ENCODE measurements at regions not wholly inside any gene's neighbourhood (a gene's known extent, or its start where the extent isn't known, plus 50 kb on each side); places are given as distances from the start of the nearest gene placed in this dataset.
"Not testable (repeated sequence)": the region's sequence is repeated elsewhere in the genome, so short reads cannot be mapped to it uniquely, and the experiment has no call there.

GRCh38 chr7:404812-405488 lies 114.7 kb downstream of the PDGFA start:
- Histone ChIP-seq H3K36me3 (ENCODE audit: insufficient read depth, low read length) (no peaks in the 10 kb centered on the region), H3K27ac (ENCODE audit: low read depth, low read length) (no peak overlapping the region), H2AFZ (ENCODE audit: low read length, unreplicated experiment) (no peak overlapping the region), H3K4me1 (ENCODE audit: control insufficient read depth, insufficient read depth, low read length, unreplicated experiment) (no peaks in the 10 kb centered on the region), H3K27me3 (ENCODE audit: insufficient read depth, low read length) (peaks cover 45% of the 10 kb centered on the region), H3K79me2 (ENCODE audit: control insufficient read depth, insufficient read depth, low read length, unreplicated experiment) (no peaks in the 10 kb centered on the region), H3K4me3 (ENCODE audit: low read depth, low read length) (no peak overlapping the region)

- Histone ChIP-seq H3K79me2 (ENCODE audit: control insufficient read depth, insufficient read depth, low read length, unreplicated experiment) (no peaks in the 10 kb centered on the region), H3K27me3 (ENCODE audit: insufficient read depth, low read length) (peaks cover 47% of the 10 kb centered on the region), H2AFZ (ENCODE audit: low read length, unreplicated experiment) (no peak overlapping the region), H3K4me3 (ENCODE audit: low read depth, low read length) (no peak overlapping the region), H3K4me1 (ENCODE audit: control insufficient read depth, insufficient read depth, low read length, unreplicated experiment) (no peaks in the 10 kb centered on the region), H3K36me3 (ENCODE audit: insufficient read depth, low read length) (no peaks in the 10 kb centered on the region), H3K27ac (ENCODE audit: low read depth, low read length) (no peak overlapping the region)
Observed at GRCh38 chr7:405489-406211, 114.0 kb downstream of the PDGFA start.

GRCh38 chr7:407721-408539 lies 111.7 kb downstream of the PDGFA start:
- Histone ChIP-seq H3K27me3 (ENCODE audit: insufficient read depth, low read length) (peaks cover 38% of the 10 kb centered on the region), H3K4me1 (ENCODE audit: control insufficient read depth, insufficient read depth, low read length, unreplicated experiment) (no peaks in the 10 kb centered on the region), H2AFZ (ENCODE audit: low read length, unreplicated experiment) (no peak overlapping the region), H3K36me3 (ENCODE audit: insufficient read depth, low read length) (no peaks in the 10 kb centered on the region), H3K27ac (ENCODE audit: low read depth, low read length) (no peak overlapping the region), H3K79me2 (ENCODE audit: control insufficient read depth, insufficient read depth, low read length, unreplicated experiment) (no peaks in the 10 kb centered on the region), H3K4me3 (ENCODE audit: low read depth, low read length) (no peak overlapping the region)

GRCh38 chr7:408751-409311 lies 110.8 kb downstream of the PDGFA start:
- H3K36me3 ChIP-seq (ENCODE audit: insufficient read depth, low read length): no peaks in the 10 kb centered on the region
- H3K27me3 ChIP-seq (ENCODE audit: insufficient read depth, low read length): peaks cover 38% of the 10 kb centered on the region
- H3K79me2 ChIP-seq (ENCODE audit: control insufficient read depth, insufficient read depth, low read length, unreplicated experiment): no peaks in the 10 kb centered on the region
- H3K4me1 ChIP-seq (ENCODE audit: control insufficient read depth, insufficient read depth, low read length, unreplicated experiment): no peaks in the 10 kb centered on the region
- no peak overlapping the region for H3K4me3 ChIP-seq (ENCODE audit: low read depth, low read length)
- no peak overlapping the region for H2AFZ ChIP-seq (ENCODE audit: low read length, unreplicated experiment)
- H3K27ac ChIP-seq (ENCODE audit: low read depth, low read length): no peak overlapping the region

- no peak overlapping the region for H3K4me3 ChIP-seq (ENCODE audit: low read depth, low read length)
- H3K4me1 ChIP-seq (ENCODE audit: control insufficient read depth, insufficient read depth, low read length, unreplicated experiment): no peaks in the 10 kb centered on the region
- no peak overlapping the region for H3K27ac ChIP-seq (ENCODE audit: low read depth, low read length)
- no peaks in the 10 kb centered on the region for H3K79me2 ChIP-seq (ENCODE audit: control insufficient read depth, insufficient read depth, low read length, unreplicated experiment)
- no peaks in the 10 kb centered on the region for H3K36me3 ChIP-seq (ENCODE audit: insufficient read depth, low read length)
- no peak overlapping the region for H2AFZ ChIP-seq (ENCODE audit: low read length, unreplicated experiment)
- peaks cover 35% of the 10 kb centered on the region for H3K27me3 ChIP-seq (ENCODE audit: insufficient read depth, low read length)
Observed at GRCh38 chr7:409339-410281, 110.0 kb downstream of the PDGFA start.

GRCh38 chr7:410395-410910 lies 109.2 kb downstream of the PDGFA start:
- no peaks in the 10 kb centered on the region for H3K79me2 ChIP-seq (ENCODE audit: control insufficient read depth, insufficient read depth, low read length, unreplicated experiment)
- no peaks in the 10 kb centered on the region for H3K4me1 ChIP-seq (ENCODE audit: control insufficient read depth, insufficient read depth, low read length, unreplicated experiment)
- H2AFZ ChIP-seq (ENCODE audit: low read length, unreplicated experiment): no peak overlapping the region
- no peak overlapping the region for H3K27ac ChIP-seq (ENCODE audit: low read depth, low read length)
- H3K36me3 ChIP-seq (ENCODE audit: insufficient read depth, low read length): no peaks in the 10 kb centered on the region
- H3K4me3 ChIP-seq (ENCODE audit: low read depth, low read length): no peak overlapping the region
- peaks cover 26% of the 10 kb centered on the region for H3K27me3 ChIP-seq (ENCODE audit: insufficient read depth, low read length)

- H3K36me3 ChIP-seq (ENCODE audit: insufficient read depth, low read length); H3K4me3 ChIP-seq (ENCODE audit: low read depth, low read length); H3K27ac ChIP-seq (ENCODE audit: low read depth, low read length); H2AFZ ChIP-seq (ENCODE audit: low read length, unreplicated experiment); H3K79me2 ChIP-seq (ENCODE audit: control insufficient read depth, insufficient read depth, low read length, unreplicated experiment); H3K4me1 ChIP-seq (ENCODE audit: control insufficient read depth, insufficient read depth, low read length, unreplicated experiment): not testable (repeated sequence)
- peaks cover 20% of the 10 kb centered on the region for H3K27me3 ChIP-seq (ENCODE audit: insufficient read depth, low read length)
Observed at GRCh38 chr7:411116-411515, 108.5 kb downstream of the PDGFA start.

GRCh38 chr7:411677-412312 lies 107.9 kb downstream of the PDGFA start:
- Histone ChIP-seq H2AFZ (ENCODE audit: low read length, unreplicated experiment) (no peak overlapping the region), H3K79me2 (ENCODE audit: control insufficient read depth, insufficient read depth, low read length, unreplicated experiment) (no peaks in the 10 kb centered on the region), H3K4me3 (ENCODE audit: low read depth, low read length) (no peak overlapping the region), H3K27ac (ENCODE audit: low read depth, low read length) (no peak overlapping the region), H3K4me1 (ENCODE audit: control insufficient read depth, insufficient read depth, low read length, unreplicated experiment) (no peaks in the 10 kb centered on the region), H3K27me3 (ENCODE audit: insufficient read depth, low read length) (0 out of 2 replicates have a peak, but pooled peaks cover 14% of the 10 kb centered on the region), H3K36me3 (ENCODE audit: insufficient read depth, low read length) (no peaks in the 10 kb centered on the region)

GRCh38 chr7:412313-412710 lies 107.3 kb downstream of the PDGFA start:
- Histone ChIP-seq H3K79me2 (ENCODE audit: control insufficient read depth, insufficient read depth, low read length, unreplicated experiment) (no peaks in the 10 kb centered on the region), H3K36me3 (ENCODE audit: insufficient read depth, low read length) (no peaks in the 10 kb centered on the region), H3K27ac (ENCODE audit: low read depth, low read length) (no peak overlapping the region), H2AFZ (ENCODE audit: low read length, unreplicated experiment) (no peak overlapping the region), H3K27me3 (ENCODE audit: insufficient read depth, low read length) (0 out of 2 replicates have a peak, but pooled peaks cover 11% of the 10 kb centered on the region), H3K4me3 (ENCODE audit: low read depth, low read length) (no peak overlapping the region), H3K4me1 (ENCODE audit: control insufficient read depth, insufficient read depth, low read length, unreplicated experiment) (no peaks in the 10 kb centered on the region)
